Transverse colon (tissue), 4 donors: ENCODE measurements at regions not wholly inside any gene's neighbourhood (a gene's known extent, or its start where the extent isn't known, plus 50 kb on each side); places are given as distances from the start of the nearest gene placed in this dataset.

ENCODE experiments used
- DNase-seq: peaks from one replicate; pipeline ENCODE4 v3.0.0-alpha.2; 2019
- H3K27ac ChIP-seq, 4 donors: fragments of 200-600 bp; sonication (generic); 2 replicates each; pipeline ENCODE4 v1.5.1; 2016 to 2018; ENCODE audit warnings: inconsistent platforms in 4 of 4
- H3K27me3 ChIP-seq: fragments of 200-600 bp; sonication (generic); 2 replicates; pipeline ENCODE4 v1.5.1; 2017; ENCODE audit warnings: inconsistent platforms
- H3K36me3 ChIP-seq, 4 donors: fragments of 200-600 bp; sonication (generic); 2 replicates each; pipeline ENCODE4 v1.5.1; 2017 to 2019; ENCODE audit warnings: inconsistent platforms in 4 of 4
- H3K4me1 ChIP-seq, 4 donors: fragments of 200-600 bp; sonication (generic); 2 replicates each; pipeline ENCODE4 v1.5.1; 2017 to 2020; ENCODE audit warnings: inconsistent platforms in 4 of 4
- H3K4me3 ChIP-seq, 4 donors: fragments of 200-600 bp; sonication (generic); 1 replicate in 1 of 4; 2 replicates in 3 of 4; pipeline versions ENCODE4 v1.5.1 to v1.6.1; 2017 to 2019; ENCODE audit warnings: inconsistent platforms in 4 of 4
- H3K9me3 ChIP-seq, 2 donors: fragments of 200-600 bp; sonication (generic); 2 replicates each; pipeline ENCODE4 v1.5.1; 2017 to 2019; ENCODE audit warnings: inconsistent platforms in 2 of 2
- CTCF ChIP-seq, 5 experiments: fragments of 200-600 bp in 3 of 5; fragments of 450-650 bp in 2 of 5; sonication (generic) in 3 of 5; IDR thresholded peaks; 1 replicate in 2 of 5; 2 replicates in 3 of 5; pipeline ENCODE4 v1.5.1; 2016 to 2017; ENCODE audit warnings: antibody characterized with exemption in 5 of 5, inconsistent platforms in 3 of 5, mild to moderate bottlenecking in 2 of 5, moderate library complexity in 1 of 5
- EP300 ChIP-seq: sonication (generic); formaldehyde crosslinking; IDR thresholded peaks from one replicate; pipeline ENCODE4 v1.6.1; 2017; ENCODE audit warnings: antibody characterized with exemption, low read depth
- POLR2A ChIP-seq: fragments of 450-650 bp; IDR thresholded peaks from one replicate; pipeline ENCODE4 v1.6.1; 2016; ENCODE audit warnings: antibody characterized with exemption, mild to moderate bottlenecking, moderate library complexity
- POLR2AphosphoS5 ChIP-seq, 3 donors: sonication (generic); formaldehyde crosslinking; IDR thresholded peaks; one replicate each; pipeline ENCODE4 v1.6.1; 2016; ENCODE audit warnings: antibody characterized with exemption in 3 of 3
- WGBS, 2 donors: methylation state at CpG; one replicate each; pipeline ENCODE4 v1.1.5; 2018; ENCODE audit warnings: low coverage in 1 of 2; 5-methylcytosine and 5-hydroxymethylcytosine counted together
- in situ Hi-C, 4 donors: fragments of 200-750 bp; cut with MboI; loops; one replicate each; pipeline versions ENCODE4 v1.15.0 to v1.15.1; 2017; ENCODE audit warnings: low sequenced_read_pairs in 3 of 4, low pct_ligation_motif_present in 1 of 4, low pct_unique_long_range_greater_than_20kb in 1 of 4
- intact Hi-C: fragments of 100-400 bp; cut with DNase I; formaldehyde crosslinking; loops from one replicate; pipeline ENCODE4 v1.15.1; 2023; ENCODE audit warnings: low total_unique reads

GRCh38 chr13:99908140-99908803 is 63.3 kb downstream of the ZIC5 start:
- intact Hi-C loops, result no loop called here
- no peak for DNase-seq
- Histone ChIP-seq H3K36me3 (no peaks in the 10 kb centered on the region), H3K27ac (no peak overlapping the region), H3K4me3 (no peak overlapping the region), H3K27me3 (peaks cover 46% of the 10 kb centered on the region), H3K4me1 (no peaks in the 10 kb centered on the region), H3K9me3 (no peaks in the 10 kb centered on the region)
- 58 to 70% methylated on average over 4 to 5 of the region's 5 CpGs for WGBS, 2 donors
- TF ChIP-seq POLR2A (no peak), POLR2AphosphoS5 (IDR thresholded peaks at IDR 0.05) (no peak), EP300 (no peak), CTCF (IDR thresholded peaks at IDR 0.05) (no peak)
- in situ Hi-C loops, result loop anchor here in 3 of 4 donors (25.0 kb wide), 3 partner anchors 246 to 604 kb away; no protein-coding TSS in a partner anchor

- no peak for TF ChIP-seq CTCF (IDR thresholded peaks at IDR 0.05)
- Histone ChIP-seq H3K36me3 (no peaks in the 10 kb centered on the region), H3K27me3 (peaks cover 46% of the 10 kb centered on the region), H3K9me3 (no peaks in the 10 kb centered on the region), H3K4me3 (no peak overlapping the region), H3K4me1 (no peaks in the 10 kb centered on the region), H3K27ac (no peak overlapping the region)
- no peak for DNase-seq
- intact Hi-C loops (no loop called here), in situ Hi-C loops (loop anchor here in 3 of 4 donors (25.0 kb wide), 3 partner anchors 245 to 605 kb away; no protein-coding TSS in a partner anchor)
- 91 to 95% methylated on average over 5 to 7 of the region's 7 CpGs for WGBS, 2 donors
These were observed 63.9 kb downstream of the ZIC5 start for GRCh38 chr13:99907627-99908026.

- WGBS, 2 donors, result 86 to 90% methylated on average over 2 of the region's 2 CpGs
- no peak for TF ChIP-seq EP300
- no peak for TF ChIP-seq POLR2AphosphoS5 (IDR thresholded peaks at IDR 0.05)
- Histone ChIP-seq H3K27me3 (peaks cover 44% of the 10 kb centered on the region), H3K27ac (no peak overlapping the region), H3K4me1 (no peaks in the 10 kb centered on the region), H3K36me3 (no peaks in the 10 kb centered on the region), H3K4me3 (no peak overlapping the region), H3K9me3 (no peaks in the 10 kb centered on the region)
- no peak for DNase-seq
- intact Hi-C loops, result no loop called here
- in situ Hi-C loops, result loop anchor here in 3 of 4 donors (25.0 kb wide), 3 partner anchors 245 to 605 kb away; no protein-coding TSS in a partner anchor
These were observed 64.5 kb downstream of the ZIC5 start for GRCh38 chr13:99907038-99907437.

GRCh38 chr13:99905814-99906213 is 65.8 kb downstream of the ZIC5 start:
- intact Hi-C loops, result no loop called here
- Histone ChIP-seq H3K27me3 (peaks cover 44% of the 10 kb centered on the region), H3K9me3 (no peaks in the 10 kb centered on the region), H3K27ac (no peak overlapping the region), H3K4me3 (no peak overlapping the region), H3K36me3 (no peaks in the 10 kb centered on the region), H3K4me1 (no peaks in the 10 kb centered on the region)
- TF ChIP-seq POLR2A (no peak), EP300 (no peak), POLR2AphosphoS5 (IDR thresholded peaks at IDR 0.05) (no peak), CTCF (IDR thresholded peaks at IDR 0.05) (no peak)
- in situ Hi-C loops, result loop anchor here in 3 of 4 donors (25.0 kb wide), 3 partner anchors 244 to 606 kb away; no protein-coding TSS in a partner anchor
- WGBS, 2 donors, result 82 to 100% methylated on average over 1 to 4 of the region's 4 CpGs
- no peak for DNase-seq
